HCT116 (cell line): ENCODE measurements at regions not wholly inside any gene's neighbourhood (a gene's known extent, or its start where the extent isn't known, plus 50 kb on each side); places are given as distances from the start of the nearest gene placed in this dataset.

Source experiments
- ATAC-seq: fragments of 200-7000 bp; cut with Tn5 transposase; 2 replicates; pipeline ENCODE4 v1.9.1; 2020; ENCODE audit warnings: mild to moderate bottlenecking, moderate library complexity
- BruUV-seq: library from RNA; stranded (reverse); fragments of 400-500 nt; replicated peaks from 2 replicates; lab custom pipeline; 2021; lab: Mats Ljungman, UMichigan
- CTCF ChIA-PET: fragments of 300-600 bp; sonication (Branson Sonifier 250); formaldehyde crosslinking; loops from one replicate; lab custom pipeline; 2021; ENCODE audit warnings: antibody characterized with exemption; lab: Charles Lee
- POLR2A ChIA-PET: fragments of 300-600, 350-600 bp; sonication (Branson Sonifier 250); formaldehyde crosslinking; loops from one replicate; lab custom pipeline; 2021; ENCODE audit warnings: antibody characterized with exemption; lab: Charles Lee
- RAD21 ChIA-PET, 2 experiments: fragments of 300-600 bp; sonication (Branson Sonifier 250); formaldehyde crosslinking; loops; one replicate each; lab custom pipeline; 2023; ENCODE audit warnings: low total read pairs in 2 of 2; ENCODE audit not compliant: uncharacterized antibody in 2 of 2, unreplicated experiment in 2 of 2, low non-redundant PET in 1 of 2; lab: Charles Lee
- DNase-seq: peaks from one replicate; pipeline ENCODE4 v3.0.0-alpha.2; 2010; ENCODE audit warnings: low read depth, low spot score
- H2AFZ ChIP-seq: fragments of 200-600 bp; shearing (Covaris generic), sonication (generic); 2 replicates; pipeline ENCODE4 v1.6.1; 2017; ENCODE audit warnings: low read depth, mixed run types, mixed read lengths, antibody characterized with exemption, low read length; ENCODE audit not compliant: poor library complexity, severe bottlenecking
- H3K27ac ChIP-seq: 2 replicates; pipeline ENCODE4 v1.5.1; 2012; ENCODE audit warnings: low read depth, low read length
- H3K27me3 ChIP-seq: fragments of 200-600 bp; sonication (generic); 2 replicates; pipeline ENCODE4 v1.6.1; 2016; ENCODE audit warnings: mixed run types, low read length, mixed read lengths; ENCODE audit not compliant: insufficient read depth
- H3K36me3 ChIP-seq, 2 experiments: fragments of 200-500 bp in 1 of 2; fragments of 200-600 bp in 1 of 2; sonication (Bioruptor generic) in 1 of 2; sonication (generic) in 1 of 2; 2 replicates each; pipeline versions ENCODE4 v1.5.1 to v1.6.1; 2014 to 2016; ENCODE audit warnings: low read length in 2 of 2, inconsistent platforms in 1 of 2, mixed read lengths in 1 of 2, mixed run types in 1 of 2; ENCODE audit not compliant: insufficient read depth in 2 of 2, control insufficient read depth in 1 of 2
- H3K4me1 ChIP-seq, 2 experiments: fragments of 200-600 bp in 1 of 2; sonication (generic) in 1 of 2; 2 replicates each; pipeline versions ENCODE4 v1.5.1 to v1.6.1; 2012 to 2017; ENCODE audit warnings: low read length in 2 of 2, inconsistent platforms in 1 of 2, mild to moderate bottlenecking in 1 of 2, mixed read lengths in 1 of 2, mixed run types in 1 of 2, moderate library complexity in 1 of 2; ENCODE audit not compliant: insufficient read depth in 2 of 2, control insufficient read depth in 1 of 2
- H3K4me2 ChIP-seq: fragments of 200-600 bp; sonication (generic); 2 replicates; pipeline ENCODE4 v1.6.1; 2017; ENCODE audit warnings: mixed run types, low read length, mixed read lengths
- H3K4me3 ChIP-seq, 2 experiments: fragments of 200-600 bp in 1 of 2; sonication (generic) in 1 of 2; replicated peaks in 1 of 2; 2 replicates each; pipeline ENCODE4 v1.5.1; 2011 to 2016; ENCODE audit warnings: low read length in 2 of 2, control low read depth in 1 of 2, low read depth in 1 of 2, mild to moderate bottlenecking in 1 of 2, mixed read lengths in 1 of 2, mixed run types in 1 of 2
- H3K79me2 ChIP-seq: fragments of 200-600 bp; sonication (generic); 2 replicates; pipeline ENCODE4 v1.6.1; 2017; ENCODE audit warnings: mild to moderate bottlenecking, mixed run types, low read length, moderate library complexity, mixed read lengths; ENCODE audit not compliant: insufficient read depth
- H3K9ac ChIP-seq: fragments of 200-600 bp; sonication (generic); 2 replicates; pipeline ENCODE4 v1.6.1; 2016; ENCODE audit warnings: low read length, mixed read lengths
- H3K9me2 ChIP-seq: fragments of 200-600 bp; sonication (generic), shearing (Covaris generic); 2 replicates; pipeline ENCODE4 v1.6.1; 2017; ENCODE audit warnings: mixed run types, mild to moderate bottlenecking, moderate library complexity; ENCODE audit not compliant: insufficient read depth
- H3K9me3 ChIP-seq, 2 experiments: fragments of 200-500 bp in 1 of 2; fragments of 200-600 bp in 1 of 2; sonication (Bioruptor generic) in 1 of 2; sonication (generic) in 1 of 2; 2 replicates each; pipeline ENCODE4 v1.6.1; 2014 to 2017; ENCODE audit warnings: low read length in 2 of 2, mixed read lengths in 2 of 2, inconsistent platforms in 1 of 2, low read depth in 1 of 2, mild to moderate bottlenecking in 1 of 2, mixed run types in 1 of 2, moderate library complexity in 1 of 2; ENCODE audit not compliant: control insufficient read depth in 1 of 2, insufficient read depth in 1 of 2
- H4K20me1 ChIP-seq: fragments of 200-600 bp; sonication (generic), shearing (Covaris generic); 2 replicates; pipeline ENCODE4 v1.6.1; 2017; ENCODE audit warnings: mixed run types, mild to moderate bottlenecking, moderate library complexity; ENCODE audit not compliant: insufficient read depth
- ATF3 ChIP-seq: IDR thresholded peaks from 2 replicates; pipeline ENCODE4 v1.6.1; 2012
- CEBPB ChIP-seq: IDR thresholded peaks from 2 replicates; pipeline ENCODE4 v1.6.1; 2012; ENCODE audit warnings: low read depth
- CTCF ChIP-seq, 3 experiments: fragments of 200-600 bp in 1 of 3; sonication (generic) in 1 of 3; IDR thresholded peaks in 2 of 3; conservative IDR thresholded peaks in 1 of 3; 2 replicates each; pipeline ENCODE4 v1.5.1; 2012 to 2017; ENCODE audit warnings: low read depth in 2 of 3, low read length in 2 of 3, antibody characterized with exemption in 1 of 3, borderline replicate concordance in 1 of 3, control low read depth in 1 of 3, mild to moderate bottlenecking in 1 of 3, mixed read lengths in 1 of 3, mixed run types in 1 of 3, moderate library complexity in 1 of 3; ENCODE audit not compliant: insufficient read depth in 1 of 3
- ELF1 ChIP-seq: IDR thresholded peaks from 2 replicates; pipeline ENCODE4 v1.6.1; 2012; ENCODE audit warnings: low read depth, borderline replicate concordance
- EZH2 ChIP-seq: fragments of 200-600 bp; sonication (generic); IDR thresholded peaks from 2 replicates; pipeline ENCODE4 v1.6.1; 2017; ENCODE audit warnings: antibody characterized with exemption, mixed run types
- EZH2phosphoT487 ChIP-seq: fragments of 200-600 bp; IDR thresholded peaks from 2 replicates; pipeline ENCODE4 v1.6.1; 2018; ENCODE audit warnings: antibody characterized with exemption, borderline replicate concordance
- JUND ChIP-seq: IDR thresholded peaks from 2 replicates; pipeline ENCODE4 v1.6.1; 2012
- REST ChIP-seq: IDR thresholded peaks from 2 replicates; pipeline ENCODE4 v1.6.1; 2012; ENCODE audit warnings: low read depth
- SIN3A ChIP-seq: IDR thresholded peaks from 2 replicates; pipeline ENCODE4 v1.6.1; 2012; ENCODE audit warnings: low read depth
- SP1 ChIP-seq: IDR thresholded peaks from 2 replicates; pipeline ENCODE4 v1.6.1; 2012; ENCODE audit warnings: low read depth
- ZNF274 ChIP-seq: fragments of 200-500 bp; sonication (Bioruptor generic); IDR thresholded peaks from 2 replicates; pipeline ENCODE4 v1.6.1; 2014; ENCODE audit warnings: mild to moderate bottlenecking, low read depth, low read length, inconsistent platforms
- intact Hi-C: fragments of 100-400 bp; cut with micrococcal nuclease; formaldehyde crosslinking; loops from 2 replicates; pipeline ENCODE4 v1.10.0; 2022

GRCh38 chr5:118195211-118195610, 793.1 kb downstream of the DTWD2 start (continued):
- TF ChIP-seq SP1: no peak

- intact Hi-C loops: no loop called here
- Histone ChIP-seq H3K4me1 (no peaks in the 10 kb centered on the region), H3K27ac (no peak overlapping the region), H3K4me3 (no peak overlapping the region), H3K4me2 (no peak overlapping the region), H3K36me3 (no peaks in the 10 kb centered on the region), H3K9ac (no peak overlapping the region), H3K79me2 (no peaks in the 10 kb centered on the region), H2AFZ (no peak overlapping the region), H3K27me3 (no peaks in the 10 kb centered on the region), H3K9me3 (no peaks in the 10 kb centered on the region), H4K20me1 (no peaks in the 10 kb centered on the region), H3K9me2 (no peaks in the 10 kb centered on the region)
- ATAC-seq (no peak), DNase-seq (no peak)
- ChIA-PET RAD21 (no interaction called here), CTCF (no interaction called here), POLR2A (no interaction called here)
- BruUV-seq: no TSS peak
- no peak for TF ChIP-seq EZH2phosphoT487
- no peak for TF ChIP-seq CEBPB
- TF ChIP-seq SIN3A: no peak
- no peak for TF ChIP-seq ATF3
- no peak for TF ChIP-seq JUND
- TF ChIP-seq REST: no peak
- no peak for TF ChIP-seq EZH2
- no peak for TF ChIP-seq CTCF (IDR thresholded peaks at IDR 0.05 in 2 of 3, conservative IDR thresholded peaks at IDR 0.05 in 1 of 3; ENCODE audit: borderline replicate concordance in 1 of 3, insufficient read depth in 1 of 3, low read depth in 2 of 3, low read length in 2 of 3)
- no peak for TF ChIP-seq ZNF274
- no peak for TF ChIP-seq ELF1
Observed at GRCh38 chr5:118193194-118193905, 795.0 kb downstream of the DTWD2 start.
